HEK293 (cell line): ENCODE measurements at regions not wholly inside any gene's neighbourhood (a gene's known extent, or its start where the extent isn't known, plus 50 kb on each side); places are given as distances from the start of the nearest gene placed in this dataset.

Experiments
- CTCF ChIA-PET: fragments of 350-600 bp; formaldehyde crosslinking; extraction: SDS; loops from one replicate; lab custom pipeline; 2021; ENCODE audit warnings: antibody characterized with exemption; lab: Yijun Ruan, JAX
- POLR2A ChIA-PET: fragments of 300-600 bp; formaldehyde crosslinking; extraction: SDS; loops from one replicate; lab custom pipeline; 2020; ENCODE audit warnings: antibody characterized with exemption, inconsistent platforms; lab: Yijun Ruan, JAX
- H3K27ac ChIP-seq: fragments of 200-500 bp; sonication (Bioruptor generic); 2 replicates; pipeline ENCODE4 v1.5.1; 2014; ENCODE audit warnings: low read depth, low read length, control low read depth, inconsistent platforms; ENCODE audit errors: extremely low read depth
- H3K36me3 ChIP-seq, 2 experiments: fragments of 200-500 bp in 1 of 2; sonication (Bioruptor generic) in 1 of 2; 1 replicate in 1 of 2; 2 replicates in 1 of 2; pipeline ENCODE4 v1.5.1; 2014 to 2017; ENCODE audit warnings: inconsistent platforms in 2 of 2, low read length in 2 of 2; ENCODE audit not compliant: control insufficient read depth in 2 of 2, insufficient read depth in 1 of 2
- H3K4me1 ChIP-seq: fragments of 200-500 bp; sonication (Bioruptor generic); 2 replicates; pipeline ENCODE4 v1.5.1; 2014; ENCODE audit warnings: mild to moderate bottlenecking, low read length, inconsistent platforms; ENCODE audit not compliant: control insufficient read depth, insufficient read depth
- H3K4me3 ChIP-seq: 2 replicates; pipeline ENCODE4 v1.5.1; 2011; ENCODE audit warnings: low read depth, mild to moderate bottlenecking, control low read depth, low read length, moderate library complexity
- H3K9me3 ChIP-seq: fragments of 200-500 bp; sonication (Bioruptor generic); 2 replicates; pipeline ENCODE4 v1.5.1; 2014; ENCODE audit warnings: low read depth, low read length, inconsistent platforms; ENCODE audit not compliant: control insufficient read depth, insufficient read depth
- FEZF1 ChIP-seq: fragments of 450-650 bp; formaldehyde crosslinking; IDR thresholded peaks from 2 replicates; pipeline ENCODE4 v1.5.1; 2016; ENCODE audit warnings: missing biosample characterization, missing genetic modification characterization
- GLI2 ChIP-seq: fragments of 450-650 bp; formaldehyde crosslinking; IDR thresholded peaks from 2 replicates; pipeline ENCODE4; 2017; ENCODE audit warnings: missing biosample characterization, missing genetic modification characterization, low read depth, borderline replicate concordance
- KLF1 ChIP-seq: fragments of 450-650 bp; formaldehyde crosslinking; IDR thresholded peaks from 2 replicates; pipeline ENCODE4 v1.5.1; 2016; ENCODE audit warnings: missing biosample characterization, missing genetic modification characterization
- PATZ1 ChIP-seq: fragments of 450-650 bp; formaldehyde crosslinking; IDR thresholded peaks from 2 replicates; pipeline ENCODE4 v1.5.1; 2016; ENCODE audit warnings: missing biosample characterization, missing genetic modification characterization
- REPIN1 ChIP-seq: fragments of 450-650 bp; formaldehyde crosslinking; IDR thresholded peaks from 2 replicates; pipeline ENCODE4 v1.5.1; 2017; ENCODE audit warnings: missing biosample characterization, missing genetic modification characterization, low read depth
- SP3 ChIP-seq: fragments of 450-650 bp; formaldehyde crosslinking; IDR thresholded peaks from 2 replicates; pipeline ENCODE4 v1.5.1; 2016; ENCODE audit warnings: missing biosample characterization, missing genetic modification characterization
- TRIM28 ChIP-seq: IDR thresholded peaks from 2 replicates; pipeline ENCODE4 v1.6.1; 2011; ENCODE audit warnings: low read length, control low read depth, borderline replicate concordance
- ZNF138 ChIP-seq: fragments of 450-650 bp; formaldehyde crosslinking; IDR thresholded peaks from 2 replicates; pipeline ENCODE4 v1.5.1; 2016; ENCODE audit warnings: missing biosample characterization, missing genetic modification characterization, borderline replicate concordance
- ZNF146 ChIP-seq: fragments of 450-650 bp; formaldehyde crosslinking; IDR thresholded peaks from 2 replicates; pipeline ENCODE4 v1.5.1; 2016; ENCODE audit warnings: missing biosample characterization, missing genetic modification characterization
- ZNF16 ChIP-seq: fragments of 450-650 bp; formaldehyde crosslinking; IDR thresholded peaks from 2 replicates; pipeline ENCODE4 v1.5.1; 2016; ENCODE audit warnings: low read depth, missing biosample characterization, missing genetic modification characterization
- ZNF211 ChIP-seq: fragments of 450-650 bp; formaldehyde crosslinking; IDR thresholded peaks from 2 replicates; pipeline ENCODE4 v1.5.1; 2016; ENCODE audit warnings: low read depth, missing biosample characterization, missing genetic modification characterization
- ZNF239 ChIP-seq: fragments of 450-650 bp; formaldehyde crosslinking; IDR thresholded peaks from 2 replicates; pipeline ENCODE4 v1.5.1; 2016; ENCODE audit warnings: missing biosample characterization, missing genetic modification characterization
- ZNF510 ChIP-seq: fragments of 450-650 bp; formaldehyde crosslinking; IDR thresholded peaks from 2 replicates; pipeline ENCODE4 v1.5.1; 2018; ENCODE audit warnings: mild to moderate bottlenecking, missing genetic modification characterization, missing biosample characterization; ENCODE audit not compliant: insufficient replicate concordance
- ZNF629 ChIP-seq: fragments of 450-650 bp; formaldehyde crosslinking; IDR thresholded peaks from 2 replicates; pipeline ENCODE4 v1.5.1; 2017; ENCODE audit warnings: missing biosample characterization, missing genetic modification characterization
- ZNF639 ChIP-seq: fragments of 450-650 bp; formaldehyde crosslinking; IDR thresholded peaks from 2 replicates; pipeline ENCODE4 v1.5.1; 2016; ENCODE audit warnings: missing biosample characterization, missing genetic modification characterization
- ZNF658 ChIP-seq: fragments of 450-650 bp; formaldehyde crosslinking; IDR thresholded peaks from 2 replicates; pipeline ENCODE4; 2016; ENCODE audit warnings: missing biosample characterization, missing genetic modification characterization
- ZNF76 ChIP-seq: fragments of 450-650 bp; formaldehyde crosslinking; IDR thresholded peaks from 2 replicates; pipeline ENCODE4; 2016; ENCODE audit warnings: low read depth, missing biosample characterization, missing genetic modification characterization, borderline replicate concordance
- ZNF768 ChIP-seq: fragments of 450-650 bp; formaldehyde crosslinking; IDR thresholded peaks from 2 replicates; pipeline ENCODE4 v1.5.1; 2018; ENCODE audit warnings: missing biosample characterization, mild to moderate bottlenecking, missing genetic modification characterization
- TF ChIP-seq, protein P1 (sequence below): fragments of 450-650 bp; formaldehyde crosslinking; IDR thresholded peaks from 2 replicates; pipeline ENCODE4 v1.5.1; 2017; ENCODE audit warnings: missing biosample characterization, missing genetic modification characterization
- TF ChIP-seq, protein P2 (sequence below): fragments of 450-650 bp; formaldehyde crosslinking; IDR thresholded peaks from 2 replicates; pipeline ENCODE4 v1.5.1; 2016; ENCODE audit warnings: missing biosample characterization, missing genetic modification characterization
- TF ChIP-seq, protein P3 (sequence below): fragments of 450-650 bp; formaldehyde crosslinking; IDR thresholded peaks from 2 replicates; pipeline ENCODE4 v1.5.1; 2016; ENCODE audit warnings: missing biosample characterization, missing genetic modification characterization

DNA sequence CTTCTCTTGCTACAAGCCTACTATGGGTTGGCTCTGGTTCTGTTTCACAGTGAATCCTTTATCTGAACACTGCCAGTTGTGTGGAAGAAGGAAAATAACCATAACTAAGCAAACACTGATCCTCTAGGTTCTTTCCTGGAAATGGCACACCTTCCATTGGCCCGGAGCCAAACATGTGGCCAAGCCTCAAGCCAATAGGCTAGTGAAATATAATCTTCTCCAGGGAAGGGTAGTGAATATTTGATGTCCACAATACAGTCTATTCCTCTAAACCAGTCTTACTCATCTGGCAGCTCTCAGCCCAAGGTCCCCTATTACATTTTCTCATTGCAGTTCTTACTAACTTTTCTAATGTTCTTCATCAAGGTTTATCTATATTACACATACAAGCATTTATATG, 921.3 kb downstream of the TUSC7 start (continued):
- TF ChIP-seq ZNF658 (tag by site-specific recombination): no peak
- no peak for TF ChIP-seq ZNF146 (tag by site-specific recombination)
- peak; percentile 75 for TF ChIP-seq FEZF1 (tag by site-specific recombination)
- TF ChIP-seq GLI2 (tag by site-specific recombination): no peak
- TF ChIP-seq ZNF16 (tag by site-specific recombination): no peak

GRCh38 chr3:117631781-117632180, 922.2 kb downstream of the TUSC7 start:
- H3K4me3 ChIP-seq: no peak overlapping the region
- CTCF ChIA-PET: no interaction called here
- H3K4me1 ChIP-seq: peaks cover 5% of the 10 kb centered on the region
- no peaks in the 10 kb centered on the region for H3K36me3 ChIP-seq
- H3K27ac ChIP-seq: no peak overlapping the region
- POLR2A ChIA-PET: no interaction called here
- TF ChIP-seq ZNF510 (no peak), ZNF768 (tag by site-specific recombination) (no peak), ZNF211 (tag by site-specific recombination) (no peak)
- TF ChIP-seq, protein P1, sequence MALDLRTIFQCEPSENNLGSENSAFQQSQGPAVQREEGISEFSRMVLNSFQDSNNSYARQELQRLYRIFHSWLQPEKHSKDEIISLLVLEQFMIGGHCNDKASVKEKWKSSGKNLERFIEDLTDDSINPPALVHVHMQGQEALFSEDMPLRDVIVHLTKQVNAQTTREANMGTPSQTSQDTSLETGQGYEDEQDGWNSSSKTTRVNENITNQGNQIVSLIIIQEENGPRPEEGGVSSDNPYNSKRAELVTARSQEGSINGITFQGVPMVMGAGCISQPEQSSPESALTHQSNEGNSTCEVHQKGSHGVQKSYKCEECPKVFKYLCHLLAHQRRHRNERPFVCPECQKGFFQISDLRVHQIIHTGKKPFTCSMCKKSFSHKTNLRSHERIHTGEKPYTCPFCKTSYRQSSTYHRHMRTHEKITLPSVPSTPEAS (tag by site-specific recombination): no peak
- TF ChIP-seq, protein P2, sequence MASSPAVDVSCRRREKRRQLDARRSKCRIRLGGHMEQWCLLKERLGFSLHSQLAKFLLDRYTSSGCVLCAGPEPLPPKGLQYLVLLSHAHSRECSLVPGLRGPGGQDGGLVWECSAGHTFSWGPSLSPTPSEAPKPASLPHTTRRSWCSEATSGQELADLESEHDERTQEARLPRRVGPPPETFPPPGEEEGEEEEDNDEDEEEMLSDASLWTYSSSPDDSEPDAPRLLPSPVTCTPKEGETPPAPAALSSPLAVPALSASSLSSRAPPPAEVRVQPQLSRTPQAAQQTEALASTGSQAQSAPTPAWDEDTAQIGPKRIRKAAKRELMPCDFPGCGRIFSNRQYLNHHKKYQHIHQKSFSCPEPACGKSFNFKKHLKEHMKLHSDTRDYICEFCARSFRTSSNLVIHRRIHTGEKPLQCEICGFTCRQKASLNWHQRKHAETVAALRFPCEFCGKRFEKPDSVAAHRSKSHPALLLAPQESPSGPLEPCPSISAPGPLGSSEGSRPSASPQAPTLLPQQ (tag by site-specific recombination): no peak
- no peaks in the 10 kb centered on the region for H3K9me3 ChIP-seq

DNA sequence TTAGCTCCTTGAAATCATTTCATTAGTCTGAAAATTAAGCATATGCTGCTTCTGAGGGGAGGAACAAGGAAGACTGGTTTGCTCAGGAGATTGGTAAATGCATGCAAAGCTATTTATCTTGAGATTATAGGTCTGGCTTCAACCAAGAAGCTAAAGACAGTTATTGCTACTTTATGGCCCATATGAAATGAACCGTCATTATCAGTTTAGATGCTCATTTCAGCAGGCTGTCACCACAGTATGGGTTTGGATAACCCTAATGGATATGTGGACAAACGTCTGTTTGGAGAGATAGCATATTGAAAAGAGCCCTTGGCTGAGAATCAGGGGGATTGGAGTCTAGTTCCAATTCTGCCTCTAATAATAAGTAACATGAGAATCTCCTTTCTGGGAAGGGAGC, 922.6 kb downstream of the TUSC7 start:
- Histone ChIP-seq H3K4me3 (no peak overlapping the region), H3K4me1 (peaks cover 2% of the 10 kb centered on the region), H3K36me3 (no peaks in the 10 kb centered on the region), H3K27ac (no peak overlapping the region), H3K9me3 (no peaks in the 10 kb centered on the region)
- ChIA-PET CTCF (no interaction called here), POLR2A (no interaction called here)
- no peak for TF ChIP-seq TRIM28
- TF ChIP-seq REPIN1: no peak
- TF ChIP-seq FEZF1 (tag by site-specific recombination): peak; percentile 84

GRCh38 chr3:117633207-117633606, 923.6 kb downstream of the TUSC7 start:
- Histone ChIP-seq H3K36me3 (no peaks in the 10 kb centered on the region), H3K27ac (no peak overlapping the region), H3K4me3 (no peak overlapping the region), H3K4me1 (peaks cover 2% of the 10 kb centered on the region), H3K9me3 (no peaks in the 10 kb centered on the region)
- TF ChIP-seq PATZ1 (tag by site-specific recombination) (no peak), ZNF639 (tag by site-specific recombination) (no peak), SP3 (no peak), ZNF76 (tag by site-specific recombination) (no peak), ZNF138 (tag by site-specific recombination) (no peak), KLF1 (tag by site-specific recombination) (no peak), ZNF629 (tag by site-specific recombination) (no peak), ZNF239 (no peak)
- TF ChIP-seq, protein P3, sequence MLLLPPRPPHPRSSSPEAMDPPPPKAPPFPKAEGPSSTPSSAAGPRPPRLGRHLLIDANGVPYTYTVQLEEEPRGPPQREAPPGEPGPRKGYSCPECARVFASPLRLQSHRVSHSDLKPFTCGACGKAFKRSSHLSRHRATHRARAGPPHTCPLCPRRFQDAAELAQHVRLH (tag by site-specific recombination): no peak
- CTCF ChIA-PET: no interaction called here
- POLR2A ChIA-PET: no interaction called here
